ENCODE measurements at regions not wholly inside any gene's neighbourhood (a gene's known extent, or its start where the extent isn't known, plus 50 kb on each side); places are given as distances from the start of the nearest gene placed in this dataset.

DNA sequence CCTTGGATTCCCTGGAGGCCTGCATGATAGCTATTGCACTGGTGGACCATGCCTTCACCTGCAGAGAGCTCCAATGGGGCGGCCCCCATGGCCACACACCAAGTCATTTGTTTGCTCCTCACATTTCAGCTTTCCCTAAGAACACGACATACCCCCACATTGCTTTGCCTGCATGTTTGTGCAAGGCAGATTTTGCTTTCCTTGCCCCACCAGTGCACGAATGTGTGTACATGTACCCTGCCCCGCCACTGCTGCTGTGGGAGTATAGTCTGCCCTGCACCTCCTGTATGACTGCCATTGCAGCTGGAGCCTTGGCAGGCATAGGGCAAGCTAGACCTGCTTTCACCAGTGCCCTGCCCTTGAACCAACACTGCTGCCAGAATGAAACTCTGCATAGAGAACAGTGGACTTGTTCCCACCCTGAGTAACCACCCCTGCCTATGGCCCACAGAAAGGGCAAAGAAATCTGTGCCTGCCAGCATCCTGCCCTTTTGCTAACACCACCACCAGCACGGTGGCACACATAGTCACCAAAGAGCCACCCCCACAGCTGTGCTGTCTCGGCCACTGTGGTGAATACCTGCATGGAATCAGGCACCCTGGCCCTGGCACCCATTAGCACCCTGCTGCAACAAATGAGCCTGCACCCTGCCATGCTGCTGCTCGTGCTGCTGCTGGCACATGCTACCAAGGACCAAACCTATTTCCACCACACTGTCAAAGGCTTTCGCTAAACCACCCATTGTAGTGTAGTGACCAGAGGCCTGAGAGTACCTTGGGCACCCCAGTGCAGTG is 661.7 kb upstream of the FAM241A start:
- Mint-ChIP-seq H3K27me3 (ENCODE audit: low read depth, poor library complexity) (no peaks in the 10 kb centered on the region), H3K4me1 (no peaks in the 10 kb centered on the region), H3K27ac (no peak overlapping the region), H3K9me3 (no peaks in the 10 kb centered on the region), H3K4me3 (no peak overlapping the region), H3K36me3 (ENCODE audit: low read depth) (no peaks in the 10 kb centered on the region)
- TF ChIP-seq, protein P1, sequence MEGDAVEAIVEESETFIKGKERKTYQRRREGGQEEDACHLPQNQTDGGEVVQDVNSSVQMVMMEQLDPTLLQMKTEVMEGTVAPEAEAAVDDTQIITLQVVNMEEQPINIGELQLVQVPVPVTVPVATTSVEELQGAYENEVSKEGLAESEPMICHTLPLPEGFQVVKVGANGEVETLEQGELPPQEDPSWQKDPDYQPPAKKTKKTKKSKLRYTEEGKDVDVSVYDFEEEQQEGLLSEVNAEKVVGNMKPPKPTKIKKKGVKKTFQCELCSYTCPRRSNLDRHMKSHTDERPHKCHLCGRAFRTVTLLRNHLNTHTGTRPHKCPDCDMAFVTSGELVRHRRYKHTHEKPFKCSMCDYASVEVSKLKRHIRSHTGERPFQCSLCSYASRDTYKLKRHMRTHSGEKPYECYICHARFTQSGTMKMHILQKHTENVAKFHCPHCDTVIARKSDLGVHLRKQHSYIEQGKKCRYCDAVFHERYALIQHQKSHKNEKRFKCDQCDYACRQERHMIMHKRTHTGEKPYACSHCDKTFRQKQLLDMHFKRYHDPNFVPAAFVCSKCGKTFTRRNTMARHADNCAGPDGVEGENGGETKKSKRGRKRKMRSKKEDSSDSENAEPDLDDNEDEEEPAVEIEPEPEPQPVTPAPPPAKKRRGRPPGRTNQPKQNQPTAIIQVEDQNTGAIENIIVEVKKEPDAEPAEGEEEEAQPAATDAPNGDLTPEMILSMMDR (IDR thresholded peaks at IDR 0.05), result no peak
- no peak for DNase-seq

DNA sequence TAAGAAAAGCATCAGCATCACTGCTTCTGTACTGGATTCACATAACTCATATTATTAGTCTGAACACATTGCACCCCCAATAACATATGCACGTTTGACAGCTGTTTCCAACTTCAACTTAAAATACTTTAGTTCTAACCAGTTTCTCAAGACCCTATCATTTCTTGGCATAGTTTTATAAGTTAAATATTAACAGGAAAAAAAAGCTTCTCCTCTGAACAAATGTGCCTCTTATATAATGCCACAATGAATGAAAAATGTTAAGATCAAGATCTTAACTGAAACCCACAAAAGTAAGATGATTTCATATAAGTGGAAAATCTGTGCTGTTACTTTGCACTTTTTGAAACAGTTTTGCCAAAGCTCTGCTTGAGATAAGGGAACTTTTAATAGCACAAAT is 652.8 kb upstream of the FAM241A start:
- Mint-ChIP-seq H3K4me1 (no peaks in the 10 kb centered on the region), H3K27me3 (ENCODE audit: low read depth, poor library complexity) (peaks cover 2% of the 10 kb centered on the region), H3K27ac (no peak overlapping the region)

DNA sequence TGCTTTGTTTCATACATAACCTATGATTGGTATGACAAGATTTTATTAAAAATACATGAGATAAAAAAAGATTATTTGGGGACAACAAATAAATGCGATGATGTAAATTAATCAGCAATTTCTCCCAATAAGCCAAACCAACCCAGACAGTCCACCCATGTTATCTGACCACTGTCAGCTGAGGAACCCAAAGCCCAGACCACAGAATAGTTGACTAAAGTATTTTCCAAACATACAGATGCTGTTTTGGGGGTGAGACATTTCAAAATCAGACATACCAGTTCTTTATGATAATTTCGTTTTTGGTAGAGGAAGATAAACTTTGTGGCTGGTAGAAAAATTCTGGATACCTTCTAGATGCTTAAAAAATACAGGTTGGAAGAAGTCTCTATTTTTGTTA is 650.8 kb upstream of the FAM241A start:
- no peaks in the 10 kb centered on the region for H3K9me3 Mint-ChIP-seq
- TF ChIP-seq, protein P1 (IDR thresholded peaks at IDR 0.05), result no peak
- H3K27ac Mint-ChIP-seq, result no peak overlapping the region
- no peaks in the 10 kb centered on the region for H3K4me1 Mint-ChIP-seq
- DNase-seq, result no peak
- H3K4me3 Mint-ChIP-seq, result no peak overlapping the region
- peaks cover under 1% of the 10 kb centered on the region for H3K27me3 Mint-ChIP-seq (ENCODE audit: low read depth, poor library complexity)
- no peaks in the 10 kb centered on the region for H3K36me3 Mint-ChIP-seq (ENCODE audit: low read depth)

More for the DNA sequence above, 652.8 kb upstream of the FAM241A start:
- H3K36me3 Mint-ChIP-seq (ENCODE audit: low read depth), result no peaks in the 10 kb centered on the region
- no peak for DNase-seq
- TF ChIP-seq, protein P1 (IDR thresholded peaks at IDR 0.05), result no peak
- H3K9me3 Mint-ChIP-seq, result no peaks in the 10 kb centered on the region
- no peak overlapping the region for H3K4me3 Mint-ChIP-seq

DNA sequence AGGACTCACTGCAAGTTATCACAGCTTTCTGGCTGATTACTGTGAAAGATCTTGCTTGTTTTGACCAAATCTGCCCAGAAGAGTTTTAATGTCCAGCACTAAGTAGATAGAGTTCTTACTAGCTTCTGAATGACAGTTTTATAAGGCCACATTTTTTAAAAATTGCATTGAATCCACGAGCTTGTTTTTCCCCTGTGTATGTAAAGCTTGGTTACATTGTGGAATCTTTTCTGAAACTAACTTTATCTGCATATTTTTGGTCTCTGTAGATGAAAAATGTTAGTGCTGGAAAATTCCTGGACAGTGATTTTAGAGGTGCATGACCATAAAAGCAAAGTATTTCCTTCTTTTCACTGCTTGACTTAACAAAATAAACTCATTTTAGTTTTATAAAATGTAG is 650.3 kb upstream of the FAM241A start:
- TF ChIP-seq, protein P1 (IDR thresholded peaks at IDR 0.05), result no peak
- H3K36me3 Mint-ChIP-seq (ENCODE audit: low read depth), result no peaks in the 10 kb centered on the region
- H3K27ac Mint-ChIP-seq, result no peak overlapping the region
- no peaks in the 10 kb centered on the region for H3K27me3 Mint-ChIP-seq (ENCODE audit: low read depth, poor library complexity)
- H3K4me3 Mint-ChIP-seq, result no peak overlapping the region
- no peaks in the 10 kb centered on the region for H3K4me1 Mint-ChIP-seq
- H3K9me3 Mint-ChIP-seq, result no peaks in the 10 kb centered on the region
- no peak for DNase-seq

DNA sequence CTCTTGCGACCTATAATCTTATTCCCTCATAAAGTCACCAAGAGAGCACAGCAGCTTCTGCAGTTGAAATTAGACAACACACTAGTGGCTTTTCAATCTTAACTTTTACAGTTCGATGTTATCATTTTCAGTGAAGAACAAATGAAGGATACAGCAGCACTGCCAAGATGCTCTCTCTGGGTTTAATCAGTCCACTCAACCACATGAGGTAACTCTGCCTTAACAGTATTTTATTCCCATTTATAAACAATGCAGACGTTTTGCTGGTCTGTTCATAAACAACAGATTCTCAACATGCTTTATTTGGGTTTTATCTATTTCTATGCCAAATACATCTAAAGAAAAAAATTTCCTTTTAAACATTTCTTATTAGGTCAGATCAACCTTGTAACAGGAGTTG is 646.0 kb upstream of the FAM241A start:
- Mint-ChIP-seq H3K27ac (no peak overlapping the region), H3K9me3 (no peaks in the 10 kb centered on the region), H3K36me3 (ENCODE audit: low read depth) (no peaks in the 10 kb centered on the region), H3K4me3 (no peak overlapping the region), H3K27me3 (ENCODE audit: low read depth, poor library complexity) (no peaks in the 10 kb centered on the region), H3K4me1 (no peaks in the 10 kb centered on the region)
- TF ChIP-seq, protein P1 (IDR thresholded peaks at IDR 0.05), result no peak
- DNase-seq, result no peak

DNA sequence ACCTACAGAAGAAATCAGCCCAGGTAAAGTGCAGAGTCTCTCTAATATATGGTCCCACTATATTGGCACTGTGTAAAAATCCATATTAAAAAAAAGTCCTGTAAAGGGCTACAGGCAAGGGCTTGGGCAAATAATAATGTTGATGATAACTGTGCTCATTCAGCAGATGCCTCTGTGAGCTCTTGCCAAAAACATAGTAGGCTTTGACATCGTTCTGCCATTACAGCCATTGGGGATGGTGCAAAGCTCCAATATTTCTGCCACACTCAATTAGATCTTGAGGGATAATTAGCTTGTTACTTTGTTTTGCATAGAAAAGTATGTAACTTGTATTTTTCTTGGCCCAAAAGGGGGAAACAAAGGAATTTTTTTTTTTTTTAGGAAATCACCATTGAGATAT is 645.5 kb upstream of the FAM241A start:
- no peaks in the 10 kb centered on the region for H3K9me3 Mint-ChIP-seq
- no peak overlapping the region for H3K4me3 Mint-ChIP-seq
- no peaks in the 10 kb centered on the region for H3K36me3 Mint-ChIP-seq (ENCODE audit: low read depth)
- DNase-seq, result no peak
- H3K27me3 Mint-ChIP-seq (ENCODE audit: low read depth, poor library complexity), result peaks cover 3% of the 10 kb centered on the region
- no peaks in the 10 kb centered on the region for H3K4me1 Mint-ChIP-seq
- TF ChIP-seq, protein P1 (IDR thresholded peaks at IDR 0.05), result no peak
- no peak overlapping the region for H3K27ac Mint-ChIP-seq

All from nephron progenitor cell (in vitro differentiated cells).